ENCODE measurements at regions not wholly inside any gene's neighbourhood (a gene's known extent, or its start where the extent isn't known, plus 50 kb on each side); places are given as distances from the start of the nearest gene placed in this dataset.

DNA sequence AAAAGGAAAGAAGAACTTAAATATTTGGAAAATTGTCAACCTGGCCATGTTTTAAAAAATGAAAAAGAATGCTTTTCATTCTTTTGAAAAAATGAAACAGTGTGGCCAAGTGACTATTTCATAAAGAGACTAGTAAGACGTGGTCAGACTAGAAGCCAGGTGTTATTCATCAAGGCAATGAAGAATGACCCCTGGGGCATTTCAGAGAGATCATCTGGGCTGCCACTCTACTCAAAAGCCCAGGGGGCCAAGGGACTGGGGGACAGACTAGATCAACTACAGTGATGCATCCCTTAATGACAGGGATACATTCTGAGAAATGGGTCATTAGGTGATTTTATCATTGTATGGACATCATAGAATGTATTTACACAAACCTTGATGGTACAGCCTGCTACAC is 199.4 kb downstream of the STK31 start:
- H3K27me3 ChIP-seq = no peaks in the 10 kb centered on the region
- H3K36me3 ChIP-seq = no peaks in the 10 kb centered on the region
- DNase-seq = no peak
- H3K4me1 ChIP-seq = no peaks in the 10 kb centered on the region
- no peak overlapping the region for H3K4me3 ChIP-seq
- TF ChIP-seq CTCF (IDR thresholded peaks at IDR 0.05) (no peak), POLR2A (IDR thresholded peaks at IDR 0.05) (no peak)
- H3K27ac ChIP-seq = no peak overlapping the region
- no peaks in the 10 kb centered on the region for H3K9me3 ChIP-seq

- DNase-seq = no peak
- Histone ChIP-seq H3K4me1 (no peaks in the 10 kb centered on the region), H3K27ac (no peak overlapping the region), H3K27me3 (no peaks in the 10 kb centered on the region), H3K36me3 (no peaks in the 10 kb centered on the region), H3K4me3 (no peak overlapping the region), H3K9me3 (no peaks in the 10 kb centered on the region)
- no peak for TF ChIP-seq CTCF (IDR thresholded peaks at IDR 0.05)
- no peak for TF ChIP-seq POLR2A (IDR thresholded peaks at IDR 0.05)
Measured at GRCh38 chr7:23912065-23912464, 202.0 kb downstream of the STK31 start.

- H3K27ac ChIP-seq = no peak overlapping the region
- TF ChIP-seq POLR2A (IDR thresholded peaks at IDR 0.05) = no peak
- no peak for TF ChIP-seq CTCF (IDR thresholded peaks at IDR 0.05)
- no peaks in the 10 kb centered on the region for H3K9me3 ChIP-seq
- H3K27me3 ChIP-seq = no peaks in the 10 kb centered on the region
- no peaks in the 10 kb centered on the region for H3K36me3 ChIP-seq
- no peak overlapping the region for H3K4me3 ChIP-seq
- no peaks in the 10 kb centered on the region for H3K4me1 ChIP-seq
- no peak for DNase-seq
Measured at GRCh38 chr7:23913016-23913415, 203.0 kb downstream of the STK31 start.

DNA sequence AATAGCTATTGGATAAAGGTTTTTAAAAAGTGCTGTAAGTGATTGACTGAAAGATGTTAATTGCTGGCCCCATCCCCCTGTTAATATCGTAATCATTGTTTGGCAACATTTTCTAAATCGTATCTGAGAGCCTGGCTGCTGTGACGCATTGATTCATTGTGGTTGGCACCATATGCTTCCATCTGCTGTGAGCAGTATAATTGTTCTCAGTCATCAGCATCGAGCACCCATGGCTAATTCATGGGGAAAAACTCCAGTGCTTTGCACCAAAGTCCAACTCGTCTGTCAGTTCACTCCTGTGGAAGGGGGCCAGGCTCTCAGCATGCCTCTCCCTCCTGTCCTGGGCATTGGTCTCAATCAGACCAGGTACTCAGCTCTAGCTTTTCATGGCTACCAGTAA is 205.2 kb downstream of the STK31 start:
- DNase-seq = no peak
- Histone ChIP-seq H3K4me3 (no peak overlapping the region), H3K27ac (no peak overlapping the region), H3K4me1 (no peaks in the 10 kb centered on the region), H3K27me3 (no peaks in the 10 kb centered on the region), H3K9me3 (no peaks in the 10 kb centered on the region), H3K36me3 (no peaks in the 10 kb centered on the region)
- no peak for TF ChIP-seq POLR2A (IDR thresholded peaks at IDR 0.05)
- TF ChIP-seq CTCF (IDR thresholded peaks at IDR 0.05) = no peak

DNA sequence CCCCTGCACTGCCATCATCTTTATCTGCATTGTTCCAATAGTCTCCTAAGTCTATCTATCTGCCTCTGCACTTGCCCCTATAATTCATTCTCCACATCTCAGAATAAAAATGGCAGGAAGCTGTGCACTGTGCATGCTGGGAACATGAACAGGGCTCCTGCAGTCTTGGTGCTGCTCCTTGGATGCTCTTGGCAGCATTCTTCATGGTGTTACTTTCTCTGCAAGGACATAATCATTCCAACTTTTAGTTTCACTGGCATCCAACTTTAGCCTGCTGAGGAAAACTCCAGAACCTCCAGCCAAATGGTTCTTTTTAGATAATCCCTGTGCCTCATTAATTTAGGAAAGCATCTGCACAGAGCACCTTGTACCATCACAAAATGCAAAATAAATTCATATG is 208.3 kb downstream of the STK31 start:
- H3K4me3 ChIP-seq = no peak overlapping the region
- H3K27me3 ChIP-seq = no peaks in the 10 kb centered on the region
- H3K27ac ChIP-seq = no peak overlapping the region
- DNase-seq = no peak
- H3K36me3 ChIP-seq = no peaks in the 10 kb centered on the region
- no peaks in the 10 kb centered on the region for H3K4me1 ChIP-seq
- no peaks in the 10 kb centered on the region for H3K9me3 ChIP-seq
- TF ChIP-seq CTCF (IDR thresholded peaks at IDR 0.05) = no peak
- TF ChIP-seq POLR2A (IDR thresholded peaks at IDR 0.05) = no peak

GRCh38 chr7:23918856-23919255 is 208.8 kb downstream of the STK31 start:
- Histone ChIP-seq H3K4me3 (no peak overlapping the region), H3K9me3 (no peaks in the 10 kb centered on the region), H3K36me3 (no peaks in the 10 kb centered on the region), H3K4me1 (no peaks in the 10 kb centered on the region), H3K27me3 (no peaks in the 10 kb centered on the region), H3K27ac (no peak overlapping the region)
- TF ChIP-seq CTCF (IDR thresholded peaks at IDR 0.05) = no peak
- TF ChIP-seq POLR2A (IDR thresholded peaks at IDR 0.05) = no peak
- no peak for DNase-seq
